ENCODE measurements at regions not wholly inside any gene's neighbourhood (a gene's known extent, or its start where the extent isn't known, plus 50 kb on each side); places are given as distances from the start of the nearest gene placed in this dataset.

DNA sequence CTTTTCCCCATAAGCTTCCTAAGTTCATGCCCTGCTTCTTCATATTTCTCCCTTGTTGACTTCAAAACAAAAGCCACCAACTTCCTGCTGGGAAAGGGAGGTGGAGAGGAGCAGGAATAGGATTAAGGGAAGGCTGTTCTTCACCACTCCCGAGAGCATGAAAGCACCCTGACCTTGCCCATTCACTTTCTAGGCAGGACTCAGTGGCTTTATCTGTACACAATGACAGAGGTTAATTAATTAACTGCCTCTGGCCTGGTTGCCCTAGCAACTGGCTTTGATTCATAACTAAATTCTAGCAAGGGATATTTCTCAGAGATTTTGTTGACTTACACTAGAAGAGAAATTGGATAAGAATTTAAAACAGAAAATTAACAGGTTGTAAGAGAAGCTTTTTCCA, 396.8 kb downstream of the RPS29 start:
- Histone ChIP-seq H2AFZ (ENCODE audit: insufficient read depth, low read depth, low read length, poor library complexity, severe bottlenecking) (no peak overlapping the region), H3K27ac (ENCODE audit: low read length in 2 of 2) (no peak overlapping the region), H3K79me2 (ENCODE audit: control insufficient read depth, insufficient read depth, low read length) (no peaks in the 10 kb centered on the region), H3K4me3 (ENCODE audit: control extremely low read depth in 1 of 5, extremely low read depth in 1 of 5, insufficient read depth in 1 of 5, low read depth in 2 of 5, low read length in 4 of 5) (no peak overlapping the region), H3K36me3 (replicated peaks in 1 of 2; ENCODE audit: control extremely low read depth in 1 of 2, control insufficient read depth in 1 of 2, extremely low read depth in 1 of 2, insufficient read depth in 2 of 2, low read length in 1 of 2) (no peaks in the 10 kb centered on the region), H3K4me1 (ENCODE audit: control insufficient read depth in 2 of 2, insufficient read depth in 2 of 2, low read length in 2 of 2) (peaks cover 12 to 14% of the 10 kb centered on the region in 2 donors), H3K9ac (ENCODE audit: low read length) (no peak overlapping the region), H3K9me3 (ENCODE audit: control extremely low read depth in 1 of 3, control insufficient read depth in 2 of 3, insufficient read depth in 1 of 3, low read length in 2 of 3) (no peaks in the 10 kb centered on the region), H3K4me2 (replicated peaks; ENCODE audit: low read depth, low read length, poor library complexity, severe bottlenecking) (no peak overlapping the region), H3K27me3 (replicated peaks in 1 of 4; ENCODE audit: control extremely low read depth in 1 of 4, control insufficient read depth in 3 of 4, insufficient read depth in 4 of 4, low read length in 3 of 4) (peaks cover 0 to 11% (median 2%) of the 10 kb centered on the region in 4 experiments), H4K20me1 (ENCODE audit: control insufficient read depth, insufficient read depth, low read length, poor library complexity, severe bottlenecking) (no peaks in the 10 kb centered on the region)
- Mint-ChIP-seq H3K4me3 (no peak overlapping the region), H3K4me1 (peaks cover 15% of the 10 kb centered on the region), H3K27ac (no peak overlapping the region), H3K27me3 (no peaks in the 10 kb centered on the region), H3K9me3 (ENCODE audit: insufficient read depth) (no peaks in the 10 kb centered on the region)
- ChIA-PET CTCF (no interaction called here), POLR2A (no interaction called here)
- TF ChIP-seq, protein P1, sequence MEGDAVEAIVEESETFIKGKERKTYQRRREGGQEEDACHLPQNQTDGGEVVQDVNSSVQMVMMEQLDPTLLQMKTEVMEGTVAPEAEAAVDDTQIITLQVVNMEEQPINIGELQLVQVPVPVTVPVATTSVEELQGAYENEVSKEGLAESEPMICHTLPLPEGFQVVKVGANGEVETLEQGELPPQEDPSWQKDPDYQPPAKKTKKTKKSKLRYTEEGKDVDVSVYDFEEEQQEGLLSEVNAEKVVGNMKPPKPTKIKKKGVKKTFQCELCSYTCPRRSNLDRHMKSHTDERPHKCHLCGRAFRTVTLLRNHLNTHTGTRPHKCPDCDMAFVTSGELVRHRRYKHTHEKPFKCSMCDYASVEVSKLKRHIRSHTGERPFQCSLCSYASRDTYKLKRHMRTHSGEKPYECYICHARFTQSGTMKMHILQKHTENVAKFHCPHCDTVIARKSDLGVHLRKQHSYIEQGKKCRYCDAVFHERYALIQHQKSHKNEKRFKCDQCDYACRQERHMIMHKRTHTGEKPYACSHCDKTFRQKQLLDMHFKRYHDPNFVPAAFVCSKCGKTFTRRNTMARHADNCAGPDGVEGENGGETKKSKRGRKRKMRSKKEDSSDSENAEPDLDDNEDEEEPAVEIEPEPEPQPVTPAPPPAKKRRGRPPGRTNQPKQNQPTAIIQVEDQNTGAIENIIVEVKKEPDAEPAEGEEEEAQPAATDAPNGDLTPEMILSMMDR (IDR thresholded peaks at IDR 0.05), result no peak
- TF ChIP-seq EZH2 (IDR thresholded peaks at IDR 0.05; ENCODE audit: borderline replicate concordance, insufficient read depth, low read depth, low read length, poor library complexity, severe bottlenecking), result no peak
- ATAC-seq (ENCODE audit: low read depth) (no peak), DNase-seq (no peak)
- no CpG with 5 or more reads among the region's 1 CpG for WGBS (ENCODE audit: insufficient coverage)
- intact Hi-C loops (cut with micrococcal nuclease), result no loop called here

DNA sequence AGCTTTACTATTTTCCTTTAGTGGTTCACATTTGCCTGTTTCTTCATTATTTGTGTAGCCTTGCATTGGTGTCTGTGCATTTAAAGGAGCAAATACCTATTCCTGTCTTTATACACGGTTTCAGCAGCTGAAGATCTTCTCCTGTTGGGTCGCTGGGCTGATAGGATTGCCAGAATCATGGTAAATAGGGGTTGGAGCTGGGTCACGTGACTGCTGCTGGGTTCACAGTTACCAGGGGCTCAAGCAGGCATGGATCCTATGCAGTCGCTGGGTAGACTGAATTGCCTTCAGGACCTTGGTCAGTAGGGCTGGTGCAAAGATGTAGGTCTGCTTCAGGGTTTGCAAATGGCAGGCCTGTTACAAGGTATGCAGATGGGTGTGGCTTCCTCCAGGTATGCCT, 398.4 kb downstream of the RPS29 start:
- peaks cover 0 to 11% (median 2%) of the 10 kb centered on the region in 4 experiments for H3K27me3 ChIP-seq (replicated peaks in 1 of 4; ENCODE audit: control extremely low read depth in 1 of 4, control insufficient read depth in 3 of 4, insufficient read depth in 4 of 4, low read length in 3 of 4)
- no peaks in the 10 kb centered on the region for H3K4me1 ChIP-seq (ENCODE audit: control insufficient read depth in 2 of 2, insufficient read depth in 2 of 2, low read length in 2 of 2)
- no peak overlapping the region for H2AFZ ChIP-seq (ENCODE audit: insufficient read depth, low read depth, low read length, poor library complexity, severe bottlenecking)
- no peak overlapping the region for H3K4me3 ChIP-seq (ENCODE audit: control extremely low read depth in 1 of 5, extremely low read depth in 1 of 5, insufficient read depth in 1 of 5, low read depth in 2 of 5, low read length in 4 of 5)
- ChIA-PET POLR2A (no interaction called here), CTCF (no interaction called here)
- no peaks in the 10 kb centered on the region for H4K20me1 ChIP-seq (ENCODE audit: control insufficient read depth, insufficient read depth, low read length, poor library complexity, severe bottlenecking)
- Mint-ChIP-seq H3K27ac (no peak overlapping the region), H3K9me3 (ENCODE audit: insufficient read depth) (peaks cover 2% of the 10 kb centered on the region), H3K4me1 (peaks cover 3% of the 10 kb centered on the region), H3K27me3 (no peaks in the 10 kb centered on the region), H3K4me3 (no peak overlapping the region)
- H3K36me3 ChIP-seq (replicated peaks in 1 of 2; ENCODE audit: control extremely low read depth in 1 of 2, control insufficient read depth in 1 of 2, extremely low read depth in 1 of 2, insufficient read depth in 2 of 2, low read length in 1 of 2), result no peaks in the 10 kb centered on the region
- no peak for TF ChIP-seq EZH2 (IDR thresholded peaks at IDR 0.05; ENCODE audit: borderline replicate concordance, insufficient read depth, low read depth, low read length, poor library complexity, severe bottlenecking)
- TF ChIP-seq, protein P1 (IDR thresholded peaks at IDR 0.05), result no peak
- ATAC-seq (ENCODE audit: low read depth), result no peak
- H3K4me2 ChIP-seq (replicated peaks; ENCODE audit: low read depth, low read length, poor library complexity, severe bottlenecking), result no peak overlapping the region
- intact Hi-C loops (cut with micrococcal nuclease), result no loop called here
- H3K27ac ChIP-seq (ENCODE audit: low read length in 2 of 2), result no peak overlapping the region
- H3K9me3 ChIP-seq (ENCODE audit: control extremely low read depth in 1 of 3, control insufficient read depth in 2 of 3, insufficient read depth in 1 of 3, low read length in 2 of 3), result no peaks in the 10 kb centered on the region
- no peaks in the 10 kb centered on the region for H3K79me2 ChIP-seq (ENCODE audit: control insufficient read depth, insufficient read depth, low read length)
- DNase-seq, result no peak
- 80% methylated on average over 4 of the region's 4 CpGs for WGBS (ENCODE audit: insufficient coverage)
- no peak overlapping the region for H3K9ac ChIP-seq (ENCODE audit: low read length)
